GM12892 (cell line): ENCODE measurements at regions not wholly inside any gene's neighbourhood (a gene's known extent, or its start where the extent isn't known, plus 50 kb on each side); places are given as distances from the start of the nearest gene placed in this dataset.

Experiments used
- POLR2A ChIP-seq: IDR thresholded peaks from 2 replicates; pipeline ENCODE4 v1.6.1; 2011; ENCODE audit warnings: low read depth, low read length, control low read depth
- POLR2AphosphoS5 ChIP-seq: IDR thresholded peaks from 2 replicates; pipeline ENCODE4 v1.6.1; 2011; ENCODE audit warnings: low read depth, low read length, control low read depth

DNA sequence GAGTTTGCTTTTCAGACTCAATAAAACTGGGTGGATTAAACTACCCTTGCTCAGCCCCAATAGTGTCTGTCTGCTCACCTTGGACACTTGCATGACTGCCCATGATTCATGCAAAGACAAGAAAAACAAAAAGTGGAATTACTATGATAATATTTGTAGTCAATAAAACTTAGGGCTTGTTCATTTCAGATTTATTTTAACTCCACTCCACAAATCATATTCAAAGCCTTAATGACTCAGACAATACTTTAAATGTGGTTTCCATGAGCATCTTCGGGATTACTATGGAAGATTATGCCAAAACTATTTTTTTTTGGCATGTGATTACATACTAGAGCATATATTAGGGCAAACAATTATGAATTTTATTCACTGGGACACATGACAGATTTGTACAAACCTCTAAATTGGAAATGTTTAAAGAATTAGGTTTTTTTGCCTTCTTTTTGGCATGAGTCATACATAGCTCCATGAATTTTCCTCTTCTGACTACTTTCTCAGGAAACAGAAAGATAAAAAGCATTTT lies 468.9 kb downstream of the ACTL7B start:
- TF ChIP-seq POLR2A (no peak), POLR2AphosphoS5 (no peak)
